GM12875 (cell line): ENCODE measurements at regions not wholly inside any gene's neighbourhood (a gene's known extent, or its start where the extent isn't known, plus 50 kb on each side); places are given as distances from the start of the nearest gene placed in this dataset.
"Not testable (repeated sequence)": the region's sequence is repeated elsewhere in the genome, so short reads cannot be mapped to it uniquely, and the experiment has no call there.

Source experiments
- H3K4me3 ChIP-seq: one replicate; pipeline ENCODE4 v1.5.1; 2011; ENCODE audit warnings: low read depth, low read length, control low read depth
- TF ChIP-seq, protein P1 (sequence below): IDR thresholded peaks from 2 replicates; pipeline ENCODE4 v1.5.1; 2011; ENCODE audit warnings: low read depth, mild to moderate bottlenecking, control low read depth, inconsistent platforms, low read length, moderate library complexity, borderline replicate concordance; ENCODE audit not compliant: insufficient read depth

DNA sequence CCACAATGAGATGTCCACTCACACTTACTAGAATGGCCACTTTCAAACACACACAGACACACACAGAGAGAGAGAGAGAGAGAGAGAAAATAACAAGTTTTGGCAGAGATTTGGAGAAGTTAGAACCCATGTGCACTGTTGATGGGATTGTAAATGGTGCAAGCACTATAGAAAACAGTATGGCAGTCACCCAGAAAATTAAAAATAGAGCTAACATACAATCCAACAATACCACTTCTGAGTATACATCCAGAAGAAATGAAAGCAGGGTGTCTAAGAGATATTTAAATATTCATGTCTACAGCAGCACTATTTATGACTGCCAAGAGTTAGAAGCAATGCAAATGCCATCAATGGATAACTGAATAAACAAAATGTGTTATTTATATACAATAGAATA is 359.9 kb upstream of the COX7C start:
- TF ChIP-seq, protein P1, sequence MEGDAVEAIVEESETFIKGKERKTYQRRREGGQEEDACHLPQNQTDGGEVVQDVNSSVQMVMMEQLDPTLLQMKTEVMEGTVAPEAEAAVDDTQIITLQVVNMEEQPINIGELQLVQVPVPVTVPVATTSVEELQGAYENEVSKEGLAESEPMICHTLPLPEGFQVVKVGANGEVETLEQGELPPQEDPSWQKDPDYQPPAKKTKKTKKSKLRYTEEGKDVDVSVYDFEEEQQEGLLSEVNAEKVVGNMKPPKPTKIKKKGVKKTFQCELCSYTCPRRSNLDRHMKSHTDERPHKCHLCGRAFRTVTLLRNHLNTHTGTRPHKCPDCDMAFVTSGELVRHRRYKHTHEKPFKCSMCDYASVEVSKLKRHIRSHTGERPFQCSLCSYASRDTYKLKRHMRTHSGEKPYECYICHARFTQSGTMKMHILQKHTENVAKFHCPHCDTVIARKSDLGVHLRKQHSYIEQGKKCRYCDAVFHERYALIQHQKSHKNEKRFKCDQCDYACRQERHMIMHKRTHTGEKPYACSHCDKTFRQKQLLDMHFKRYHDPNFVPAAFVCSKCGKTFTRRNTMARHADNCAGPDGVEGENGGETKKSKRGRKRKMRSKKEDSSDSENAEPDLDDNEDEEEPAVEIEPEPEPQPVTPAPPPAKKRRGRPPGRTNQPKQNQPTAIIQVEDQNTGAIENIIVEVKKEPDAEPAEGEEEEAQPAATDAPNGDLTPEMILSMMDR: no peak
- no peak overlapping the region for H3K4me3 ChIP-seq

DNA sequence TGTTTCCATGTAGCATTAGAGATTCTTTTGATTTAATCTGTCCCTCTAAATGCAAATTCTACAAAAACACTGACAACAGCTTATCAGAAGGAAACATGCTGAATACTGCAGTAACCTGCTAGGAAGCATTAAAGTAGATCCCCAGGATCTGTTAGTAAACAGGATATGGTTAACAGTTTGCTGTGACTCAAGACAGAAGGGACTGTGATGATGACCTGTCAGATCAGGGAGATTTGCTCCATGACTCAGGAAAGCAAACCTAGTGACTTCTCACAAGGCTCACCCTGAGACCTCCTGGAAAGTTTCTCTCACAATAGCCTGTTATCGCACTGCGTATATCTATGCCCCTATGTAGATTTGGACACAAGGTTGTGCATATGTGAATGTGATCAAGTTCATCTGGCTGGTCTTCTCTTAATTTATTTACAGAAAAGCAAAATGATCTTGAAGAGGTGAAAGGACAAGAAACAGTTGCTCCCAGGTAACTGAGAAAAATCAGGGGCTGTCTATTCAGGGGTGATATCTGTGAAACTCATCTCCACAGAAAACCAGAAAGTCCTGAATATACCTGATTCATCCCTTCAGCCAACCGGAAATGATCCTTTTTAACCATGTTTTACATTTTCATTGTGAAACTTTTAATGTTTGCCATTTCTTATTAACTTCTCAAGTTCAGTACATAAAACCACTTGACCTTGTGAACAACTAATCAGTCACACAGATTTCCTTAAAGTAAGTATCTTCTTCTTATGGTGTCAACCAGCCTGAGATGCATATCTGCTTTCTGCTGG is 333.1 kb upstream of the COX7C start:
- not testable (repeated sequence) for H3K4me3 ChIP-seq

DNA sequence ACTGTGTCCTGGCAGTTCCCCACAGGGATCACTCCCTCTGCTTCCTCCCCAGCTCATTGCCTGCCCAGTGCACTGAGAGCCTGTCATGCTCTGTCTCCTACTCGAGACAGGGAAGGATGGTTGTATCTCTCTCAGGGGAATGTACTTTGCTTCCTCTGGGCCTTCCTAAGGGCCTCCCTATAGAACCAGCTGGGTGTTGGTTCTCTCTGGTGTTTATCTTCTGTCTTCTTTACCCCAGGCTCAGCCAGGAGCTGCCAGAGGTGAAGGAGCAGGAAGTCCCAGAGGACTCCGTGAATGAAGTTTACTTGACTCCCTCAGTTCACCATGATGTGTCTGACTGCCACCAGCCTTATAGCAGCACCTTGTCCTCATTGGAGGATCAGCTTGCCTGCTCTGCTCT is 330.3 kb upstream of the COX7C start:
- H3K4me3 ChIP-seq: not testable (repeated sequence)

DNA sequence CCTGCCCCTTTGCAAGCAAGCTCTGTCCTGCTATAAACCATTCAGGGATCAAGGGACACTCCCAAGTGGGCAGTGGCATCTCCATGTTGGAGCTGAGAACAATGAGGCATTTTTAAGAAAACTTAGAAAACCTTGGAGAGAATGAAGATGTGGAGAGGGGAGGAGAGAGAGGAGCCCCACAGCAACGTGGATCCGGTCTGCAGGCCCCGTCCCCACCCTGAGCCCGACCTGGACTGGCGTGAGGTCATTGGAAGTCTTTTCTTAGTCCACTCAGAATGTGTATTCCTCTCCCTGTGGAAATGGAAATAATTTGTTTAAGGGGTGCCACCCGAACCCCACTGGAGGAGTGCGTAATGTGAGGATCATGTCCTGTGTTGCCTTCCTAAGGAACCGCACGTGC is 328.0 kb upstream of the COX7C start:
- H3K4me3 ChIP-seq: not testable (repeated sequence)

DNA sequence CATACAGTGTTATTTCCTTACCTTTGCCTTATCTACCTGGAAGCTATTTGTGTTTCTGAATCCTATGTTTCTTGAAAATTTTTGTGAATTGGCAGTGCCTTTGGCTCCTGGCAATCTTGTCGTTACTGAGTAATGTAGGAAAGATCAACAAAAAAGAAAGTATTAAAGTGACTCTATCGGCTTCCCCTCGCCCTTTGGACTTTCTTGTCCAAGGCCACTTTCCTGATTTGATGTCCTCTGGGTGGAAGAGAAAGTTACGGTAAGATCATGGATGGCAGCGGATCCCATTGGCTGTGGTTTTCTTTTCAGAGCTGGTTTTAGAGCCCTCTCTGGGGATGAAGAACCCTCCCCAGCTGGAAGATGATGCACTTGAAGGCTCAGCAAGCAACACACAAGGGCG is 324.9 kb upstream of the COX7C start:
- H3K4me3 ChIP-seq: not testable (repeated sequence)

DNA sequence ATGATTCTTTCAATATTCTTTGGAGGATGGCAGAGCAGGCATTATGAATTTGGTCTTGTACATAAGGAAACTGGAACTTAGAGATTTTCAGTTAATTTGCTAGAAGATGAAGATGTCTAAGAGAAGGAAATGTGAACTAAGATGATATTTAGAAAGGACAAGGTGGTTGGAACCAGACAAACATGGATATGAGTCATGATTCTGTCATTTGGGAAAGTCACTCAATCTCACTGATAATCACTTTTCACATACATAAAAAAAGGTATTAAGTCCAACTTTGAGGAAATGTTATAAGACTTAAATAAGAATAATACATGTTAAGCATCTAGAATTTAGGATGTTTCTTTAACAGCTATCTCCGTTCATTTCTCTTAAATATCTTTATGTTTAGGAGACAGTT is 315.1 kb upstream of the COX7C start:
- H3K4me3 ChIP-seq: not testable (repeated sequence)

DNA sequence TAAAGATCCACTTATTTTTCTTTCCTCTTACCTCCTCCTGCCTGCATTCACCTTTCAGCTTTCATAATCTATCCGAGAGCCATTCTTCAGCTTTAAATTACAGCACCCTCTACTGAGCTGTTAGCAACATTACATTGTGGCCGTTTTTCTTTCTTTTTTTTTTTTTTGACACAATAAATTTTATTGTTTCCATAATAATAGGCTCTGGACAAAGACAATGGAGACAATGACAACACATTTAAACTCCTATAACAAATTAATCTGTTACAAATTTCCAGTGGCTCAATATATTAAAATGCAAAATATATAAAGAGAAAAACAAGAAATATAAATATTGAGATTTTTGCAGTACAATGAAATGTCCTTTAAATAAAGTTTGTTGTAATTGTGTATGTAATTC is 312.7 kb upstream of the COX7C start:
- TF ChIP-seq, protein P1: peak; percentile 11; the same call in 1 of the 2 replicates
- H3K4me3 ChIP-seq: not testable (repeated sequence)

DNA sequence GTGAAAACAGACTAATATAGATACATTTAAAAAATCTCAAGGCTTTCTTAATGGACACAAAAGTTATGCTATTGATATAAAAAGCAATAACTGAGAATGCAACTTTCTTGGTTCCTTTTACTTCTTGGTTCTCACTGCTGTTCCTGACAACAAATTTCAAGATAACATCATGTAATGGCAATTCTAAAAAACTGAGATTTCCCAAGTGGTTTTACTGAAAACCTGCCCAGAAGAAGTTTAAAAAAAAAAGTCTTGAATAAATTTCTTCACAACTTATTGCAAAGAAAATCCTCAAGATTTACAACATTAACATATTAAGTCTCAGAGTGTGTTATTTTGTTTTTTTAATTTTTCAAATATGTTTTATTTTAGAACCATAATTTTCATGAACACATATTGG is 302.8 kb upstream of the COX7C start:
- TF ChIP-seq, protein P1: no peak

DNA sequence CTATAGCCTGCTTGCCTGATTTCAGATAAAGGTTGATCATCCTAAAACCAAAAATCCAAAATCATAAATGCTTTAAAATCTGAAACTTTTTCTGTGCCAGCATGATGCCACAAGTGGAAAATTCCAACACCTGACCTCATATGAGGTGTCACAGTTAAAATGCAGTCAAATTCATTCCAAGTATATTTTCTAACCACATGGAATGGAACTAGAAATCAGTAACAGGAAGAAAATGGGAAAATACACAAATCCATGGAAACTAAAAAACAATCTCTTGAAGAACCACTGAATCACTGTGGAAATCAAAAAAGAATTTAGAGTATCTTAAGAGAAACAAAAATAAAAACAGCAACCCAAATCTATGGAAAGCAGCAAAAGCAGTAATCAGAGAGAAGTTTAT is 297.5 kb upstream of the COX7C start:
- TF ChIP-seq, protein P1: no peak
- no peak overlapping the region for H3K4me3 ChIP-seq

More for the DNA sequence above, 302.8 kb upstream of the COX7C start:
- H3K4me3 ChIP-seq: no peak overlapping the region

DNA sequence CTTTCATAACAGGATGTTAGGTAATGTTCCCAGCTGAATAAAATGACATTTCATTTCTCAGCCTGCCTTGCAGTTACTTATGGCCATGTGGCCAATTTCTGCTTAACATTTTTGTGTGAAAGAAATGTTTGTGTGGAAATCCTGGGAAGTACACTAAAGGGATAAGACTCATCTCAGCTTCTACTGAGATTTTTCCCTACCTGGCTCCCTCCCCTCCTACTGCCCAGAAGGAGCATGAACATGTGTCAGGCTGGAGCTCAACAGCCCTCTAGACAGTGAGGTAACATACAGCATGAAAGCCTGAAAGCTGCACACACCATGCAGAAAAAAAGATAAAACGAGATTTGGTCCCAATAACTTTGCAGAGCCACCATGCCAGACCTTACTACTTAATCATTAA is 288.4 kb upstream of the COX7C start:
- TF ChIP-seq, protein P1: no peak
- H3K4me3 ChIP-seq: no peak overlapping the region
